Right lung (tissue), 2 donors: ENCODE measurements at regions not wholly inside any gene's neighbourhood (a gene's known extent, or its start where the extent isn't known, plus 50 kb on each side); places are given as distances from the start of the nearest gene placed in this dataset.

Experiments
- DNase-seq, 2 donors: peaks; one replicate each; pipeline ENCODE4 v3.0.0-alpha.2; 2013

DNA sequence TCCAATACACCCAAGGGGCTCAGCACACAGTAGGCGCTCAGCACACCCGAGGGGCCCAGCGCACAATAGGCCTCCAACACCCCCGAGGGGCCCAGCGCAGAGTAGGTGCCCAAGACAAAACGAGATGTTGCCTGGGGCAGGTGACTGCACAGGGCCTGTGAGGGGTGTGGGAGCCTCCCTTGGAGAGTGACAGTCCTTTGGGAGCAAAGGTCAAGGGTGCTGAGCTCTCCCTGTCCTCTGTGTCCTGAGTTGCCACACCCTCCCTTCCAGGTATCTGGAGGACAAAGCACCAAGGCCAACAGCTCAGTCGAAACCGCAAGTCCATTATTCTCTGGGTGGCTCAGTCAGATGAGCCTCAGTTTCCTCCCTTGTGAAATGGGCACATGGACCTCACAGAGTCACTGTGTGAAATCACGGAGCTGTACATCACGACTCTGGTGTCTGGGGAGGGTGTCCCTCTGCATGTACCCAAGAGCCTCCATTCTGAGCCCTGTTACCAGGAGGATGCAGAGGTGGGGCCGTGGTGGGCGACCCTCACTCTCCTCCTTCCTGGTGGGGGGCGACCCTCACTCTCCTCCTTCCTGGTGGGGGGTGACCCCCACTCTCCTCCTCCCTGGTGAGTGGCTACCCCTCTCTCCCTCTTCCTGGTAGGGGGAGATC lies 81.3 kb downstream of the FOXL3 start:
- DNase-seq = no peak

DNA sequence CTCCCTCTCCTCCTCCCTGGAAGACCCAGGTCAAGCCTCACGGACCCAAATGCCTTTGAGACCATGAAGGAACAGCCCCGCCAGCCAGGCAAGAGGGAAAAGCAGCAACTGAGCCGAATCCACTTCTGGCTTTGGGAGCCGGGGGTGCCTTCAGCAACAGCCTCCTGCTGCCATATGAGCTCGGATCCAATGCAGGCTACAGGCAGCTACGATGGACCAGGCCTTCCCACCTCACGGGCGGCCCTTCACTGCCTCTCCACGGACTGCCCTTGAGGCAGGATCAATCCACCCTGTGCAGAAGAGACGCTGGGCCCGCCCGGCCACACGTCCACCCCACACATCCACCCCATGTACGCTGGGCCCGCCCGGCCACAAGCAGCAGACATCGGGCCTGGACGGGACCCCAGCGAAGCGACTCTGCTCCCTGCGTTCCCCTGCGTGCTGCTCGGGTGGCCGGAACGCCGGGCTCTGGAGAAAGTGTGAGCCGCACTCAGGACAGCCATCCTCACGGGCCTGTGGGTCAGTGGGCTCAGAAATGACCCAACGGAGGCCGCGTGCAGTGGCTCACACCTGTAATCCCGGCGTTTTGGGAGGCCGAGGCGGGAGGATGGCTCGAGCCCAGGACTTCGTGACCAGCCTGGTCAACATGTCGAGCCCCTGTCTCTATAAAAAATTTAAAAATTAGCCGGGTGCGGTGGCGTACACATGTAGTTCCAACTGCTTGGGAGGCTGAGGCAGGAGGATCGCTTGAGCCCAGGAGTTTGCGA lies 82.0 kb downstream of the FOXL3 start:
- no peak for DNase-seq

DNA sequence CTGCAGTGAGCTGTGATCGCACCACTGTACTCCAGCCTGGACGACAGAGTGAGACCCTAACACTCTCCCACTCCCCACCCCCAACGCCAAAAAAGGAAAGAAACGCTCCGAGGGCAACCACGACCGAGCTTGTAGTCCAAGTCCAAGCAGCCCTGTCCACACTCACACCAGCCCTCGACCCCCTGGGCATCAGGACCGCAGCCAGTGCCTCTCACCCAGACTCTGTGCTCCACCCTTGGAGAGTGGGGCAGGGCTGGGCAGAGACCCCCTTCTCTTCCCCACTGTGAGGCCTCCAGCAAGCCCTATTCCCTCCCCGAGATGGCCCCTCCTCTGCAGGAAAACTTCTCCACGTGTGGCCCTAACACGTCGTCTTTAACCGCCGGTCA lies 82.6 kb downstream of the FOXL3 start:
- DNase-seq = no peak

DNA sequence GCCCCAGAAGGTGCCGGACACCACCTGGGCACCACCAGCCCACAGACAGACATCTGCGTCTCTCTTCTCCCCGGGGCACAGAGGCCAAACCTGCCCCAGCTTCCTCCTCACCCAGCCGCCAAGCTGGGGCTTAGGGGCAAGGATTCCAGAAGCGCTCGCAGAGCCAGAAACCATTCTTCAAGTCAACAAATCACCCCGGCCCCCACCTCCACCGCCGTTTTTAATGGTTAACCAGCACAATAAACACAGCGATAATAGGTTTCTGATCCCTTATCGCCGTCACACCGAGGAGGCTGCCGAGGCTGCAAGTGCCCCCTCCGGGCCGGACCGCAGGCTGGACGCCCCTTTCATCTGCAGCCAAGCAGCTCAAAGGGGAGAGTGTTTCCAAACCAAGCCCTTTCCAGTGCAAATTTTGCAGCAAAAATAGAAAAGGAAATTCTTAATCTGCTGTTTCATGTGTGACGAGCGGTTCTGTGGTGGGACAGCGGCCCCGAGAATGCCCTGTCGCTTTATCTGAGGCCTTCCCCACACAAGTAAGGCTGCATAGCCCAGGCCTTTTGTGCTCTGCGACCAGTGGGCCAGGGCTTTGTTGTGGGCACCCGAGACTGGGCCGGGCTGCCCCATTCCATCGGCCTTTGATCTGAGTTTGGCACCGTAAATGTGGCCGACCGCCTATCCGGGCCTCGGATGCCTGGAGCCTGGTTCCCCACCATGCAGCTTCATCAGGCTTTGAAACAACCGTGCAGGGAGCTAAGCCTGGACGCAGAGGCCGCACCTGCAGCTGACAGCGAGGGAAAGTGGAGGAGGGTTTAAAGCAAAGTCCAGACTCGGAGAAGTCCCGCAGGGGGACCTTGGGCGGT lies 83.2 kb downstream of the FOXL3 start:
- DNase-seq = peak; percentile 58 to 60

DNA sequence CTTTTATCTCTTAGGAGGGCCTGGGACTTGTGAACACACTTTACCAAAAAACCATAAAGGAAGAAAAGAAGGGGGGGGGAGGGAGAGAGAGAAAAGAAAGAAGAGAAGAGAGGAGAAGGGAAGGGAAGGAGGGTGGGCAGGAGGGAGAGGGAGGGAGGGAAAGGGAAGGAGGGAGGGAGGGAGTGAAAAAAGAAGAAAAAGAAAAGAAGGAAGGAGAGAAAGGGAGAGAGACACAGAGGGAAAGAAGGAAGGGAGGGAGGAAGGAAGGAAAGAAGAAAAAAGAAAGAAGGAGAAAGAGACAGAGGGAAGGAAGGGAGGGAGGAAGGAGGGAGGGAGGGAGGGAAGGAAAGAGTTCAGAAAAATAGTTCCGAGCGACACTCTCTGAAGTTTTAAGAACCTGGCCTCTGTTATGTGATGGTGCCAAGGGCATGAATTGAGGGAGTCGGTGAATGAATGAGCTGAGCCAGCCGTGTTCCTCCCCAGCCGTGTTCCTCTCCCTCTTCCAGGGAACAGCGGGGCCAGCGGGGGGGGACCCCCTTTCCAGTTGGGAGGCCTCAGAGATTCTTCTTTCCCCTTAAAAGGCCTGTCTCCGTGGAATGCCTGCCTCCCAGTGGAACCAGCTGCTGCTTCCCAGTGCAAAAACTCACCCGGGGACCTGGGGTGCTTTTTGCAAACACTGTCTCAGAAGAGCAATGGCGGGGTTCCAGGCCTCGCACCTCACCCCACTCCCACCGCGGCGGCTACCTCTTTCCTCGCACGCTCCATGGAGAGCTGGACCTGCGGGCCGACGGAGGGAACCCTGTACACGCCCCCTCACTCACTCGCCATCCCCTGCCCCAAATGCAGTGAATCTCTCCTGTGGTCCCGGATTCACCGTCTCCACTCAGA lies 84.1 kb downstream of the FOXL3 start:
- no peak for DNase-seq

DNA sequence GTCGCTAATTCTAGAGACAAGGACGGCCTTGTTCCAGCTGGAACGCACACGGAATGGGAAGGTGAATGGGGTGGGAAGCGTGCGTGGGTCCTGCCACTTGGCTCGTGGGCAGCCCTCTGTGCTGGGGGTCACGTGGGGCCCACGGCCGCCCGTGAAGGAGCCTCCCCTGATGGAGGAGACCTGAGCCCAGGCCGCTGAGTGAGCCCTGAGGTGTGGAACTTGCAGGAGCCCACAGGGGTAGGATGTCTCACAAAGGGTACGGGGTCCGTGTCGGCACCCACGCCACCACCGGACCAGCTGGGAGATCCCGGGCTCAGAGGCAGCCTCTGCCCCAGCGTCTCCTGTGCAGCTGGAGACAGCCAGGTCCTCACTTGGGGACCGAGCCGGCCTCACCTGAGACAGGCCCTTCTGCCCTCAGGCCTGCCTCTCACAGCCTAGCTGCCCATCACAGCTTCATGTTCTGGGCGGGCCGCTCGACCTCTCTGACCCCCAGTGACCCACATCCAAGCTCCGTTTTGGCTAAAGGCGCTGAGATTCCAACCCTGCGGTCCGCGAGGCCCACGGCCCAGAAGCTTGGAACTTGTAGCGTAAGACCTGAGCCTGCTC lies 84.8 kb downstream of the FOXL3 start:
- no peak for DNase-seq

DNA sequence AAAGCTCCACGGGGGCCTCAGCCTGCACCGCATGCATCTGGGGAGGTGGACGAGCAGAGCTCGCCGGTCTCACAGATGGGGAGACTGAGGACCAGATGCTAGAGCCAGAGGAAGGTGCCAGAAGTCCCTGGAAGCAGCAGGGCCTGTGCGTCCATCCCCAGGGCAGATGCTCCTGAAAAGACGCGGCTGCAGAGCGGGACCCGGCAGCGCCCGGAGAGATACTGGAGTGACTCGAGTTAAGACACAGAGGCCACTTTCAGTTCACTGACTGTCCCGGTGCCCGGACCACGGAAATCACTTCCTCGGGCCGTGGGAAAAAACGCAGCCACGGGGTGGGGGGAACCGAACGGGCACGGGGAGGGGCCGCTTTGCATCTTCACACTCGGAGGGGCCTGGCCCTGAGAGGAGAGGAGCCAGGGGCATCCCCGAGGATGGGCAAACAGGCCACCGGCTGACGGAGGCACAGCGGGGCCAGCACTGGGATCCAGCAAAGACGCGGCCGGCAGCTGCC lies 85.4 kb downstream of the FOXL3 start:
- no peak for DNase-seq

DNA sequence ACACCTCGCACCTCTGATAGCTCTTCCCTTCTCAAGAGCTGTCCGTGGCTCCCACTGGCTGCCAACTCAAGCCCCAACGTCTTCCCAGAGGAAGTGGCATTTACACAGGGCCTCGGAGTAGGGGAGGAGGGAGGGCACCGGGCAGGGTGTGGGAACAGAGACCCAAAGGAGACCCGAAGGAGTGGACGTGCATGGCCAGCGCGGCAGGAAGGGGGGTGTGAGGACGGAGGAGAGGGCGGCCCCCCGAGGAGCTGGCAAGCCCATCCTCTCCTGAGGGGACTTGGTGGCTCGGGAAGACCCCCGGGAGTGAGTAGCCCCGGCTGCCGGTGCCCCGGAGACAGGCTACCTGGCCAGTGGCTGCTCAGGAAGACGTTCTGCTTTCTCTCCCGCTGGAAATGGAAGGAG lies 85.9 kb downstream of the FOXL3 start:
- no peak for DNase-seq

DNA sequence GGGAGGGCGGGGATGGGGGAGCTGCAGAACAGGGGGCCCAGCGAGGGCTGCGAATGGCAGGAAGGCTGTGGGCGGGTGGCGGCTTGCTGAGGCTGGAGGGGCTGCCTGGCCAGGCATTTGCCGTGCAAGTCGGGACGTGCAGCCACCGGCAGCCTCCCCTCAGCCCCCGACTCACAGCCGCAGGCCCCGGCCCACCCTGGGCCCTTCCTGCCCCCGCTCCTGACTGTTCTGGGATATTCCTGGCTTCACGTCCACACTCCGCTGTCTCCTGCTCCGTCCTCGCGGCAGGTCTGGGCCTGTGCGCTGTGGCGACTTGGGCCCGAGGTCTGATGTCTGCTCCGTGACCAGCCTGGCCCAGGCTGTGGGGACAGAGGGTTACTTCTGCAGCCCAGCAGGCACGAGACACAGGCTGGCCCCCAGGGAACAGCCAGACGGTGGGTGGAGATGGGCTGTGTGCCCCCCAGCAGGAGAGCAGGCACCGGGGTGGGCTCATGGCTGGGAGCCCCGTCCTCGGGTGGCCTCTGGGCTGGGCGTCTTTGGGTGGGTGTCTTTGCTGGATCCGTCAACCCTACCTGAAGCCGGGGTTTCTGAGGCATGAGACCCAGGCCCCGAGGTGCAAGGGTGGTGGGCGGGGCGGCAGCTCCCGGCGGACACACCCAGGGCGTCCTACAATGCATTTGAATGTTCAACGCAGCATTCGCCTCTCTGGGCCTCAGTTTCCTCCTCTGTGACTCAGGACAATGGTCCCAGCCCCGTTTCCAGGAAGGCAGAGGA lies 86.5 kb downstream of the FOXL3 start:
- no peak for DNase-seq

DNA sequence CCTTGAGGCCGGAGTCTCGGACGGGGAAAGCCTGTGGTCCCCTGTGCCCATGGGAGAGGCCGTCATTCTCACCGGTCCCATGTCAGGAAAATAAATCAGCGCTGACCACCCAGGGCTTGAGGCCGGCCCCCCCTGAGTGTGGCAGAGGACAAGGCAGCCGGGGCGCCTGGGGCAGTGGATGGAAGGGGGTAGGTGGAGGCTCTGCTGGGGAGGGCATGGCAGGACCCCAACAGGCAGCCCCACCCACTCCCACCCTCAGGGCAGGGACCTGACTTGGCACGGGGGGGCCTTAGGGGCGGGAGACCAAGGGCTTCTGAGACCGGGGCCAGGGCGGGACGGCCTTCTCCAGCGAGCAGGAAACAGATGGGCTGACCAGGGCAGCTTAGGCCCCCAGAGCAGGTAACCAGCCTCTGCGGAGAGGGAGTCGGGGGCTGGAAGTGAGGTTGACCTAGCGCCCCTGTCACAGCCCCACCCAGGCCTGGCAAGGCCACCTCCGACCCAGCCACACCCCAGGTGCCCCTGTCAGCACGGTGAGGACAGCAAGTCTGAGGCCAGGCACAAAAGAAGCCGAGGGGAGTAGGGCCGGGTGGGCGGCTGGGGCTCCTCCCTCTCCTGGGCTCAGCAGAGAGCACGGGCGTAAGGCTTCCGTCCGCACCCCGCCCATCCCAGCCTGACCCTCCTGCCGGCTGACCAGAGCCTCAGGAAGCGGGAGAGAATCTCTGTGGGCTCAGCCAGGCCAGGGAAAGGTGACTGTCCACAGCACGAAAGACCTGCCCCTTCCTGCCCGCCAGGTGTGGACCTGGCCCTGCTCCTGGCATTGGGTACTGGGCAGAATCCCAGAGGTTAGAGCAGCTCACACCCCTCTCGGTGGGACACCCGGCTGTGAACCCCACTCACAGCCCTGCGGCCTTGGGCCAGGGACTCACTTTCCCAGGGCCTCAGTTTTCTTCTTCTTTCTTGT lies 87.4 kb downstream of the FOXL3 start:
- DNase-seq = no peak

DNA sequence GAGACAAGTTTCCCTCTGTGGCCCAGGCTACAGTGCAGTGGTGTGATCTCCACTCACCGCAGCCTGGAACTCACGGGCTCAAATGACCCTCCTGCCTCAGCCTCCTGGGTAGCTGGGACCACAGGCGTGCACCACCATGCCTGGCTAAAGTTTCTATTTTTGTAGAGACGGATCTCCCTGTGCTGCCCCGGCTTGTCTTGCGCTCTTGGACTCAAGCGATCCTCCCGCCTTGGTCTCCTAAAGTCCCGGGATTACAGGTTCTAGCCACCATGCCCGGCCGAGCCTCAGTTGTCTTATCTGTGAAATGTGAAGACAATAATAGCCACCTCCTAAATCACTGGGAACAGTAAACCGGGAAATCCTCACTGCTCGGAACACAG lies 88.1 kb downstream of the FOXL3 start:
- no peak for DNase-seq

DNA sequence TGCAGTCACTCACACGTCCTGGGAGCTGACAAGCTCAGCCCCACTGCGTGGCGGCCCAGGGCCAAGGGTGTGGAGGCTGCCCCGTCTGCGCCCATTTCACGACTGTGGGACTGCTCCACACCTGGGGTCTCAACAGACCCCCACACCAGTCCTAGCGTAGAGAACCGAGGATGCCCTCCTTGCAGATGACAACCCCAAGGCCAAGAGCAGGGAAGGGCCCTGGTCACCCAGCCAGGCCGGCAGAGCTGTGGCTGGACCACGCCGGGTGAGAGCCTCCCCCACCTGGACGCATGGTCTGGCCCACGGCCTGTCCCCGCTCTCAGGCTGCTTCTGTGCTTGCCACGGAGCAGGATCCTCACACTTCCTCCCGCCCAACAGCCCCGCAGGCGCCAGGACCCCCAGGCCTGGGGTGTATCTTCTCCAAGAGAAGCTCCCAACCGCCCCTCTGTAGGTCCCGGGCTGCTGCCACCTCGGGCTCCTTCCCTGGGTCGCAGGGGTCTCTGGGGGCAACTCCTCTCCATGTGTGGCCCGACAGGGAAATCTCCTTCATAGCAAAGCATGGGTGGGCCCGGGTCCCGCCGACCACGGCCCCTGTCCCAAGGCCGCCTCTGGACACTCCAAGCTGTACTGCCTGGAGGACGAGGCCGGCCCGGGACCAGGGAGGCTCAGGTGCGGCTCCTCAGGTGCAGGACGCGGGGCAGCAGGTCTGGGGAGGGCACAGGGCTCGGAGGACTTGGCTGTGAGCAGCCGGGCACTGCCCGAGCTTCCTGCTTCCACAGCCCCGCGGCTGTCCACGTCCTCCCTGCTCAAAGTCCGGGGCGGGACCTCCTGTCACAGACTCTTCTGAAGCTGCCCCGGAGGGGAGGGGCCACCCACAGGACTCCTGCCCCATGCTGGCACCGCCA lies 88.8 kb downstream of the FOXL3 start:
- no peak for DNase-seq

DNA sequence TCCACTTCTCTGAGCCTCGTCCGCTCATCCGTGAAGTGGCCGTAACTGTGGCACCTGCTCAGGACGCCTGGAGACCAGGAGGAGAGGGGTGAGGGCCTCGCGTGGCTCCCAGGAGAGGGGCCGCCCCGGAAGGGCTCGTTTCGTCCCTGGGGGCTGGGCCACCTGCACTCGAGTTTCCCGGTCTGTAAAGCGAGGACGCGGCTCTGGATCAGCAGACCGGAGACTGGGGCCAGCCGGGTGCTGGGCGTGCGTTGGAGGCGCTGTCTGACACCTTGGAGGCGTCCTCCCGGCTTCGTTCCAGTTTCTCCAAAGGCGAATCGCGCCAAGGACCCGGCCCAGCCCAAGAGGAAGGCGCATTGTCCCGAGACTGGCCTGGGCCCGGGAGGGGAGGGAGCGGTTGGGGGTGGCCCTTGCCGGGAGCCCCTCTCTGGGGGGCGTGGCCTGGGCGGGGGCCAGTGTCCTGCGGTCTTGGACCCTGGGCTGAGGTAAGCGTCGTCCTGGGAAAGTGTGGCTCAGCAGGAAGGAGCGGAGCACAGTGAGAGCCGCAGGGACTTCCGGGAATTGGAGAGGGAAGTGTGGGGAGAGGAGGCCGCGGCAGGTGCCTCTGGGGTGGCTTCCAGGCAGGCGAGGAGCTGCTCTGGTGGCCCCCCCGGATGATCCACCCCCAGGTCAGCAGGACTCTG lies 89.6 kb downstream of the FOXL3 start:
- no peak for DNase-seq

DNA sequence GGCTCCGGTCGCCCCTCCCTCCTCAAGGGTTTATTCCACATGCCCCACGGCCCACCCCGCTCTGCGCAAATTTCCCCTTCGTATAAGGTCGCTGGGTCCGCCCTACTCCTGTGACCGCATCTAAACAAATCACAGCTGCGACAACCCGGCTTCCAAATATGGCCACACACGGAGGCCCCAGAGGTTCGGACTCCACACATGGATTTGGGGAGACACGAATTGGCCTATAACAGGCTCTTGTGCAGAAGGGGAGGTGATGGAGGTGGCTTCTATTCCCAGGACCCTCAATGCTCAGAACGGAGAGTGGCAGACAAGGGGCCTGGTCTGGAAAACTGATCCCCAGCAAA lies 90.1 kb downstream of the FOXL3 start:
- DNase-seq = no peak

DNA sequence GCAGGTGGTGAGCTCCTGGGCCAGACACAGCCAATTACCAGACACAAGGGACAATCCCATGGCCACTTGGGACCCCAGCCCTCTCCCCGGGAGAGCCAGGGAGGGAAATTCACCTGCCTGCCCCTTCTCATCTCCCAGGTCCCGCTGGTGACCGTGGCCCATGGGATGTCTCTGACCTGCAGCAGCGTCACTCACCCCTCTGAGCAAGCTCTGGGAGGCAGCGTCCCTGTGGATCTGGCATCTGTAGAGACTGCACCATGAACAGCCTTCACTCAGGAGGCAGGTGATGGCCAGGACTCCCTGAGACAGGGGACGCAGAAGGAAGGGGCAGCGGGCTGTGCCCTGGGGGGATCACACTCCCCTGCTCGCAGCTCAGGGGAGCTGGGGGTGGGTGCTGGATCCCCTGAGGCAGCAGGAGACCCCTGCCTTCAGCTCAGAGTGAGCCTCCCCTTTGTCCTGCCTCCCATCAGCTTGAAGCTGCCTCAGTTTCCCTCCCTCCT lies 90.8 kb downstream of the FOXL3 start:
- DNase-seq = no peak

DNA sequence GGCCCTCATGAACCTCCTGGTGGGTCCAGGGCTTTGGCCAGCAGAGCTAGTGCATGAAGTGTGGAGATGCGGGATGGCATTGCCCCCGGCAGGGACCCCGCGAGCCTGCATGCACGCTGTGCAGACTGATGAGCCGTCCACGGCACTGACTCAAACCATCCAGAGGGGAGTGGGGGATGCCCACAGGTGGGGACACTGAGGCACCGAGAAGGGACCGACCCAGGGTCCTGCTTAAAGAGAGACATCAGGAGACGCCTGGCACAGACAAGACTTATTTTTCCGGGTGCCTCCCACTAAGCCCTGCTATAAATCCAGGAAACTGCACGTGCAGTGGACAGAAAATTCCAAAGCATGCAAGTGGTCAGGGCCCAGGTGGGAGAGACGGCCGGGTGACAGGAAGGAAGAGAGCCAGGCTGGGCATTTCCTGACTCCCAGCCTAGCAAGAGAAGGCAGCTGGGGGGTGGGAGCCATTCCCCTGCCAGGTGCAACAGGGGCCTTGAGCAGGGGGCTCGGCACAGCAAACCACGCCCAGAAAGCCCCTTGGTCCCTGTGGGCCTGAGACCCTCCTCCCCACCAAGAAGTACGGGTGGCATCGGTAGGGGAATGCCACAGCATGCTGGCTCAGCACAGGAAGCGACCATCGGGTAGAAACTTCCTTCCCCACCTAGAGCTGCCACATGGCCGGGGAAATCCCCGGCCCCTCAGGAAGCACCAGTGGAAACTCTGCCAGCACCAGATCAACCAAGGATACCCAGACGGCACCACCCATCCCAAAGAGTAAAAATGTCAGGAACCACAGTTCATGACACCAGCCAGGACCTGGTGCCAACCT lies 91.5 kb downstream of the FOXL3 start:
- no peak for DNase-seq
